ENCODE measurements at regions not wholly inside any gene's neighbourhood (a gene's known extent, or its start where the extent isn't known, plus 50 kb on each side); places are given as distances from the start of the nearest gene placed in this dataset.

GRCh38 chr3:41053220-41053619 lies 146.1 kb upstream of the CTNNB1 start:
- DNase-seq (ENCODE audit: low read depth), result no peak
- no peak overlapping the region for H3K4me3 ChIP-seq (ENCODE audit: low read length)
- TF ChIP-seq CTCF (conservative IDR thresholded peaks at IDR 0.05; ENCODE audit: low read length), result no peak

- H3K4me3 ChIP-seq (ENCODE audit: low read length), result no peak overlapping the region
- TF ChIP-seq CTCF (conservative IDR thresholded peaks at IDR 0.05; ENCODE audit: low read length), result no peak
- no peak for DNase-seq (ENCODE audit: low read depth)
These were observed 139.2 kb upstream of the CTNNB1 start for GRCh38 chr3:41060106-41060505.

GRCh38 chr3:41064070-41064469 lies 135.2 kb upstream of the CTNNB1 start:
- DNase-seq (ENCODE audit: low read depth), result no peak
- no peak for TF ChIP-seq CTCF (conservative IDR thresholded peaks at IDR 0.05; ENCODE audit: low read length)
- no peak overlapping the region for H3K4me3 ChIP-seq (ENCODE audit: low read length)

- H3K4me3 ChIP-seq (ENCODE audit: low read length), result no peak overlapping the region
- no peak for TF ChIP-seq CTCF (conservative IDR thresholded peaks at IDR 0.05; ENCODE audit: low read length)
These were observed 134.8 kb upstream of the CTNNB1 start for GRCh38 chr3:41064526-41064925.

GRCh38 chr3:41065340-41065739 lies 134.0 kb upstream of the CTNNB1 start:
- no peak overlapping the region for H3K4me3 ChIP-seq (ENCODE audit: low read length)
- DNase-seq (ENCODE audit: low read depth), result no peak
- no peak for TF ChIP-seq CTCF (conservative IDR thresholded peaks at IDR 0.05; ENCODE audit: low read length)

More at GRCh38 chr3:41064526-41064925, 134.8 kb upstream of the CTNNB1 start:
- no peak for DNase-seq (ENCODE audit: low read depth)

GRCh38 chr3:41073190-41073589 lies 126.1 kb upstream of the CTNNB1 start:
- TF ChIP-seq CTCF (conservative IDR thresholded peaks at IDR 0.05; ENCODE audit: low read length), result no peak
- DNase-seq (ENCODE audit: low read depth), result no peak
- no peak overlapping the region for H3K4me3 ChIP-seq (ENCODE audit: low read length)

- H3K4me3 ChIP-seq (ENCODE audit: low read length), result no peak overlapping the region
- no peak for DNase-seq (ENCODE audit: low read depth)
- TF ChIP-seq CTCF (conservative IDR thresholded peaks at IDR 0.05; ENCODE audit: low read length), result no peak
These were observed 123.3 kb upstream of the CTNNB1 start for GRCh38 chr3:41075975-41076374.

Data from AG10803 (cell line).